RPMI8226 (cell line): ENCODE measurements at regions not wholly inside any gene's neighbourhood (a gene's known extent, or its start where the extent isn't known, plus 50 kb on each side); places are given as distances from the start of the nearest gene placed in this dataset.
A peak's percentile ranks its signal among the peaks of the same experiment; 100 is the strongest.
"Not testable (repeated sequence)": the region's sequence is repeated elsewhere in the genome, so short reads cannot be mapped to it uniquely, and the experiment has no call there.

Experiments used
- DNase-seq: peaks from one replicate; pipeline ENCODE4 v3.0.0-alpha.2; 2015

DNA sequence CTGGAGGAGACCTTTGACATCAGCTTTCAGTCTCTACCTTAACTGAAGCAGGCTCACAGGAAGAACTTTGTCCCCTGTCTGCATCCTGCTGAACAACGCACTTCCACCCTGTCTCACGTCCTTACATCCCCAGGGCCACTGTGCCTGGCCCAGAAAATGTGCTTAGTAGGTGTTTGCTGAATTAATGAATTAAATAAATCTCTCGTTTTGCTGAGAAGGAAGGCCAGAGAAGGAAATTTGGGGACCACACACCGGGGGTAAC is 54.3 kb upstream of the CREB3L1 start:
- no peak for DNase-seq

DNA sequence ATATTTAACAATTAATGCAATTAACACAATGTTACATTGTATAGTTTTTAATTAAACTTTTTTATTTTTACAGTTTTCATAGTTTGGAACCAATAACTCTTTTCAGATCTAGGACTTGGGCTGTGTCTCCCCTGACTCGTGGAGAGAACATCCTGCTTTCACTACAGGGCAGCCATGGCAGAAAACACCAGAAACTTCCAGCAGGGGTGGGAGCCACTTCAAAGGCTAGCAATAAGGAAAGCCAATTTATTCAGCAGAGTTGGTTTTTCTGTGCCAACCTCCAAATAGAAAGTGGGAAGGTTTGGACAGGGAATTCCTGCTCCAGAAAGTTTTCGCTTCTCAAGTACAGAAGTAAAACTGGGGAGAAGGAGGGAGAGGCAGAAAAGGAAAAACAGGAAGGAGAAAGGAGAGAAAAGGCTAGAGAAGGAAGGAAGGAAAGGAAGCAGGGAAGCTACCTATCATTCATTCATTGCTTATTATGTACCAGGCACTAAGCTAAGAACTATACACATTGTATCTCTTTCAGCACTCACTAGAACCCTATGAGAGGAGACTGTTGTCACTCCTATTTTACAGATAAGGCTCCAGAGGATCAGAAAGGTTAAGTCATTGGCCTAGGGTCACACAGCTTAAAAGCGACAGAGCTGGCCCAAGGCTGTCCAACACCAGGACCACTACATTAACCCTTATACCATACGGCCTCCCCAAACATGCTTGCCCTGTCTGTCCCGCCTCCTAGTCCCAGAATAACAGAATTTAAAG is 54.8 kb upstream of the CREB3L1 start:
- no peak for DNase-seq

DNA sequence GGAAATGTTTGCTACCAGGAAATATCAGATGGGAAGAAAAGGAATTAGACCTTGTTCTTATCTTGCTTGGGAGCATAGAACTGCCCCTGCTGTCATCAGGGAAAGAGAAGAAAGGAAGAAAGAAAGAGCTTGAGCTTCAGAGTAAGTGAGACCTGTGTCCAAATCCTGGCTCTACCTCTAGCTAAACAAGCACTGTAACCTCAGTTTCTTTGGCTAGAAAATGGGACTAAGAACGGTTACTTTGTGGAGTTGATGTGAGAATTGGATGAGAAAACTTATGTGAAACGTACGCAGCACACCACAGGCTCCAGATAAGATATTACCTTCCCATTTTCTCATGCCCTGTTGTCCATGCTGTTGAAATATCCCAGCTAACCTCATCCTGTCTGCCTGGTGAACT is 57.1 kb upstream of the CREB3L1 start:
- DNase-seq, result no peak

DNA sequence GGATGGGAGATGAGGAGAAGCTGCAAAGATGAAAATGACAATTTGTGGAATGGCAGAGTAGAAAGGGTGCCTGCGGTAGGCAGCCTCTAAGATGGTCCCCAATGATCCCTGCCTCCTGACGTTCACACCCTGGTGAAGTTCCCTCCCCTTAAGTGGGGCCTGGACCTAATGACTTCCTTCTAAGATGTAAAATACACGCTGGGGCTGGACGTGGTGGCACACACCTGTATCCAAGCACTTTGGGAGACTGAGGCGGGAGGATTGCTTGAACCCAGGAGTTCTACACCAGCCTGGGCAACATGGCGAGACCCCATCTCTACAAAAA is 60.7 kb upstream of the CREB3L1 start:
- DNase-seq, result no peak

DNA sequence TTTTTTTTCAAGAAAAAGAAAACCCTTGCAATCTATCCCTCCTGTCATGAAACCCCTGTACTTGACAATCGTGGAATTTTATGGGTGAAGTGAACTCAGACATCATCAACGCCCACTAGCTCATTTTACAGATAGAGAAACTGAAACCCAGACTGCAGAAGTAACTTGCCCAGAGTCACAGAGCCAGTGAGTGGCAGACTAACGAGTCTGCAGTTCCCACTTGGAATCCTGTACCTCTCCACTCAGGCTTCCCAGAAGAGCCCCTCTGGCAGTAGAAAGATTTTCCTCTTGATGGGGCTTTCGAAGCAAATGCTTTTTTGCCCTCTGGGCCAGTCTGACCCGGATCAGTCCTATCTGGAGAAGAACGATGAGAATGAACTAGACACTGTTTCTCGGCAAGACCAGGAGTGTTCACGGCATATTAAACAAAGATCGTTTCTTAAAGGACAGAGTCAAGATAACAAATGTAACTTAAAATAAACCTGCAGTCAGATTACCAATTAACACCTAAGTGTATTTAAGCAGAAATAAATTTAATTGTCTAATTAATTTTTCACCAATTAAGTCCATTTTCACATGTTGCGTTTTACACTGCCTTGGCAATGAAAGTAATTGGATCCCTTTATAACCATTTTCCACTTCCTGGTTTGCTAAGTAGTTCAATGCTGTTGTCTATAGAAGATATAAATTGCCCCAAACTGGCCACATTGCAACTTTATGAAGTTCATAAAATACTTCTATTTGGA is 61.3 kb upstream of the CREB3L1 start:
- DNase-seq, result no peak

DNA sequence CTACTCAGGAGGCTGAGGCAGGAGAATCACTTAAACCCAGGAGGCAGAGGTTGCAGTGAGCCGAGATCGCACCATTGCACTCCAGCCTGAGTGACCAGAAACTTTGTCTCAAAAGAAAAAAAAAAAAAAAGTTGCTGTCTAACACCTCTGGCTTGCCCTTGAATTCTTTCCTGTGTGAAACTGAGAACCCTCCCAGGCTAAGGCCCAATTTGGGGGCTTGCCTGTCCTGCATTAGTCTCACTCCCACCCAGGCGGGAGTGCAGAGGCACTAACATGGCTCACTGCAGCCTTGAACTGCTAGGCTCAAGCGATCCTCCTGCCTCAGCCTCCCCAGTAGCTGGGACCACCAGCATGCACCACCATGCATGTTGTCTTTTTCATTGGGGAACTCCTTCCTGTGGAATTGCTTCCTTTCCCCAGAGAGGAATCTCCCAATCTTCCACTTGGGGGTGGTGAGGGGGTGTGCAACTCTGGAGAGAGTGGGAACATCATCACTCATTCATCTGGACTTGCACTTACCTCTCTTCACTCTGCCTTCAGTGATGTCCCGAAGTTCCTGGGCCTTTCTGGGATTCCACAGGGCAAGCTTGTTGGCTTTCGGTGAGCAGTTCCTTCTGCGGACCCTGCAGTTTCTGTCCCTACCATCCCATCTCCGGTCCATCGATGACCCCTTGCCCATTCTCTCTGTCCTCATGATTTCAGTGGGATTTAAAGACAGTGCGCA is 62.1 kb upstream of the CREB3L1 start:
- DNase-seq, result no peak

DNA sequence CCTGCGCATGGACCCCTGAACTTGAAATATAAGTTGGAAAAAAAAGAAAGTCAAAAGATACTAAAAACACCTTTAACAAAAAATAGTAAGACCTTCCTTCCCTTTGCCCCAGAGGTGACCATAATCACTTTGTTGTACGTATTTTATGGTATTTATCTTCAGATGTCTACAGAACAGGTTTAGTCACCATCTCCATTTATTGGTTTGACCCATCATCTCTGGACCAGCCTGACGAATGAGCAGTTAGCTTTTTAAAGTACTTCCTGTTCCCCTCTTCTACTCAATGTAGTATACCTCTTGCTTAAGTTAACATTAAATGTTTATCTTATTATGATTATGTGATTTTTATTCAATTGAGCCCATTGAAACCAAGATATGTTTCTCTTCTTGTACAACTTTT is 64.7 kb upstream of the CREB3L1 start:
- DNase-seq, result no peak

DNA sequence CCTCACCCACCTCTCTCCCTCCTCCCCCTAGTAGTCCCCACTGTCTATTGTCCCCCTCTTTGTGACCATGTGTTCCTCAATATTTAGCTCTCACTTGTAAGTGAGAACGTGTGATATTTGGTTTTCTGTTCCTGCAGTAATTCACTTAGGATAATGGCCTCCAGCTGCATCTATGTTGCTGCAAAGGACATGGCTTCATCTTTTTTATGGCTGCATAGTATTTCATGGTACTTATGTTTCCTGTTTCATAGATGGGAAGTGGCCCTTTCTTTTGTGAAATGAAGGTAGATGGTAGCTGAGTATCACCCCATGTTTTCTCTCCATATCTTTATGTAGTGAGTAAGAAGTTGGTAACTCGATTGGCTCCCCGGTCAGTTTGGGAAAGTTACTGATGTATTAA is 66.6 kb upstream of the CREB3L1 start:
- no peak for DNase-seq

DNA sequence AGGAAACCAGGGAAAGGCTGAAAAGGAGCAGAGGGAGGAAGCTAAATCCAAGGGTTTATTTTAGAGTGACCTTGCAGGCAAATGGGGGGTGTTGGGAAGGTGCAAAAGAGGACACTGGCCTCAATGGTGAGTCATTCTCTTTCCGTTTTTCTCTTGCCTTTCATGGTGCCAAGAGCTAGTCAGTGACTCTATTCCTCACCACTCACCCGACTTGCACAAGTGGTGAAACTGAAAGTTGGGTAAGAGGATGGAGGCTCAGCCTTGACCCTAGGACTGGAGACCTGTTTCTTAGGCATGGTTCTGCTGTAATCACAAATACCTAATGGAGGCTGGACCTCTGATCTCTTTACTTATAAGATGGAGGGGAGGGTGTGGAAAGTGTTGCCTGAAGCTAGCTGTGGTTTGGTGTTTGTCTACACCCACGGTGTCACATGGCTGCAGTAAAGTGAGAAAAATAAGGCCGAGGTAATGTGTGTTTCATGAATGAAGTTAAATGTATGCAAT is 67.3 kb upstream of the CREB3L1 start:
- DNase-seq, result peak; percentile 42

DNA sequence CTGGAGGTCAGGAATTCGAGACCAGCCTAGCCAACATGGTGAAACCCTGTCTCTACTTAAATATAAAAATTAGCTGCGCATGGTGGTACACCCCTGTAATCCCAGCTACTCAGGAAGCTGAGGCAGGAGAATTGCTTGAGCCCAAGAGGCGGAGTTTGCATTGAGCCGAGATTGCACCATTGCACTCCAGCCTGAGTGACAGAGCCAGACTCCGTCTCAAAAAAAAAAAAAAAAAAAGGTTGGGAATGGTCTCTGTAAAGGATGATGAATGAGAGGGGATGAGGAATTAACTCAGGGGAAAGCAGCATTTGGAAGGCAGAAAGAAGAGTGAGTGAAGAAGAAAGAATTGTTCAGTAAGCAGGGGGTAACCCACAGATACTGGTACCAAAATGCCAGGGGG is 67.8 kb upstream of the CREB3L1 start:
- DNase-seq, result not testable (repeated sequence)

DNA sequence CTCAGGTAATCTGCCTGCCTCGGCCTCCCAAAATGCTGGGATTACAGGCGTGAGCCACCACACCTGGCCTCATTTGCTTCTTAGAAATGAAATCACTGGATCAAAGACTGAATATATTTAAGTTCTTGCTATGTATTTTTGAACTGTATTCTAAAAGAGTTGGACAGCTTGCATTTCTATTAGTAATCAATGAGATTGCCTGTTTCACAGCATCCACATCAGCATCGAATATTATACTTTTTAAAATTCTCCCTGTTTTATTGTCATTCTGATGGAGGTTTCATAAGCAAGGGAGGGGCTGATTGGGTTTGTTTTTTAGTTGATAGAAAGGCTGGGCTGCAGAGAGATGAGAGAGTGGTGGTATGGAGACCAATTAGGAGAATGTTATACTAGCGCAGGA is 68.7 kb upstream of the CREB3L1 start:
- DNase-seq, result no peak

DNA sequence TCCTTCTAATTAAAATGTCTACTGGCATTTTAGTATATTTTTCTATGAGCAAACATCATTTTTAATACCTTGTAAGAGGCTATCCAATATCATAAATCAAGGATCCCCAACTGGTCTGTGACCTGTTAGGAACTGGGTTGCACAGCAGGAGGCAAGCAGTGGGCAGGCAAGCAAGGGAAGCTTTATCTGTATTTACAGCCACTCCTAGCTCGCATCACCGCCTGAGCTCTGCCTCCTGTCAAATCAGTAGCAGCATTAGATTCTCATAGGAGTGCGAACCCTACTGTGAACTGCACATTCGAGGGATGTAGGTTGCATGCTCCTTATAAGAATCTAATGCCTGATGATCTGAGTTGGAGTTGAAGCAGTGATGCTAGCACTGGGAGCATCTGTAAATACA is 70.2 kb upstream of the CREB3L1 start:
- no peak for DNase-seq

DNA sequence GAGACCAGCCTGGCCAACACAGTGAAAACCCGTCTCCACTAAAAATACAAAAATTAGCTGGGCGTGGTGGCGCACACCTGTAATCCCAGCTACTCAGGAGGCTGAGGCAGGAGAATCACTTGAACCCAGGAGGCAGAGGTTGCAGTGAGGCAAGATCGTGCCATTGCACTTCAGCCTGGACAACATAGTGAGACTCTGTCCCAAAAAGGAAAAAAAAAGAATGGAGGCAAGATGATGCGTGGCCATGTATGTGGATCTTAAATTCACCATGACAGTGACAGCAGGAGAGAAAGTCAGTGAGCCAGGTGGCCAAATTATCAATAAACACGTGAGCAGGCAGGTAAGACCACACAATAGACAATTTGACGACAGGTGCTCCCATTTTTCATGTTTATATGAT is 73.0 kb upstream of the CREB3L1 start:
- not testable (repeated sequence) for DNase-seq

DNA sequence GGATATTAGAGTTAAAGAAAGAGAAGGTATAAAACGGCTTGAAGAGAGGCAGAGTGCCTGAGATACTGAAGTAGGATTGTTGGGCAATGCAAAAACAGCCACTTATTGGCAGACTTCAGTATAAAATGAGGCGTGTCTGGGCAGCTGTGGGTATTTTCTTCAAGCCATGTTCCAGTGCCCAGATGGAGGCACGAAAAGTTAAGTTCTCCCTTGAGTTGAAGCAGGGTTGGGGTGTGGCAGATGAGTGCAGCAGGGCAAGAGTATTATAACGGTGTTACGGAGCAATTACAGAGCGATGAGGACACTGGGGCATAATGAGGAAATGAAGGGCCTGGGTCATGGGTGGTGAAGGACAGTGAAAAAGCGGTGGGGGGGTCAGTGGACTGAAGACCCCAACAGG is 73.7 kb upstream of the CREB3L1 start:
- no peak for DNase-seq

DNA sequence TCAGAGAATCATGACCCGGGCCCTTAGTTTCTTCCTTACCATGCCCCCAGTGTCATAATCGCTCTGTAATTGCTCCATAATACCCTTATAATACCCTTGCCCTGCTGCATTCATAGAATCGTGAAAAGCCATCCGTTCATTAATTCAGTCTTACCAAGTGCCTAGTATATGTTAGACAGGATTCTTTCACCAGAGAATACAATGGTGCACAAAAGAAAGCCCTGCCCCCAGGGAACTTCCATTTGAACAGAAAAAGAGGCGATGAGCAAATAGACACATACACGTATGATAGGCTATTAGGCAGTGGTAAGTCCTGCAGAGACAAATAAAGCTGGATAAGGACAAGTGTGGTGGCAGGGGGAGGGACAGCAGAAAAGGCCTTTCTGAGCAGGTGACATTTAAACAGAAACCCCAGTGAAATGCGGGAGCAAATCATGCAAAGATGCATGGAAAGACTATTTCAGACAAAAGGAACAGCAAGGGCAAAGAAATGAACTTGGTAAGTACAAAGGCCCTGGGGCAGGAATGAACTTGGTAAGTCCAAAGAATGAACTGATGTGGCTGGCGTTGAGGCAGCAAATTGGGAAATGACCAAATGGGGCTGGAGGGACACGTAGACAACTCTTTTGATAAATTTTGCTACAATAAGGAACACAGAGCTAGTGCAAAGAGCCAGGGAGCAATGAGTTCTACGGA is 74.6 kb upstream of the CREB3L1 start:
- DNase-seq, result no peak

DNA sequence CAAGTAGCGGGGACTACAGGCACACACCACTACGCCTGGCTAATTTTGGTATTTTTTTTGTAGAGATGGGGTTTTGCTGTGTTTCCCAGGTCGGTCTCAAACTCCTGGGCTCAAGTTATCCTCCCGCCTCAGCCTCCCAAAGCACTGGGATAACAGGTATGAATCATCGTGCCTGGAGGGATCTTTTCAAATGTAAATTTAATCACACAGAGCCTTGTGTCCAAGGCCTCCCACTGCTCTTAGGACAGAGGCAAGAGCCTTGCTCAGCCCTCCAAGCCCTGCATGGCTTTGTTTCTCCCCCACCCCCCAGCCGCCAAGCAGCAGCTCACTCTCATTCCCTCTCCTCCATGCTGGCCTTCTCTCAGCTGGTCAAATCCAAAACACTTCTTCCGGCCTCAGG is 75.3 kb upstream of the CREB3L1 start:
- DNase-seq, result no peak

DNA sequence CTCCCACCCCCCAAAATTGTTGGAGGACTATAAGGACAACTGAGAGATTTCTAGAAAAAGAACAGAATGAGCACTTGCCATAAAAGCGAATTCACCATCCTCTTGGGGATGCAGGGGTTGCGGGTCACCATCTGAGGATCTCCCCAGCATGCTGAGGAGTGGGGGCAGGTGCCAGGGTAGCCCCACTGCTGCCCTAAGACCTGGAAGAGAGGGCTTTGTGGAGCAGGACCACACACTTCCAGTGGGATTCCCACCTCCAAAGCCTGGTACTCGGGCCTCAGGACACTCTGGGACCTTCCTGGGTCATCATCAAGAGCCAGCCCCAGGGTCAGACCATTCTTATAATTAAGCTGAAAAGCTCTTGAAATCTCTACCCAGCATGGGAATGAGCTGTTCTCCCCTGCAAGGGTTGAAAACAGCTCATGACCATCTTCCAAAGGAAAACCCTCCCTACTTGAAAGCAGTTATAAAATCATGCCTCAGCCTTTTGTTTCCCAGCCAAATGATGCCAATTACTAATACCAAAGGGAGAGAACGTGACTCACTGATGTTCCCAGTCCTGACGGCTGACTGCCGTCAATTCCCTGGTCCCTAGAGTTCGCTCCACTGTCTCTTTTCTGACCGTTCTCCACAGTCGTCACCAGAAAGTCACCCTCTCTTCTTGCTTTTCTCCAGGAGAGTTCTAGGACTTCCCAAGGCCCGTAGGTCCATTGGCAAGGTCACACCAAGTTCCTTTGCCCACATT is 76.8 kb upstream of the CREB3L1 start:
- DNase-seq, result no peak

DNA sequence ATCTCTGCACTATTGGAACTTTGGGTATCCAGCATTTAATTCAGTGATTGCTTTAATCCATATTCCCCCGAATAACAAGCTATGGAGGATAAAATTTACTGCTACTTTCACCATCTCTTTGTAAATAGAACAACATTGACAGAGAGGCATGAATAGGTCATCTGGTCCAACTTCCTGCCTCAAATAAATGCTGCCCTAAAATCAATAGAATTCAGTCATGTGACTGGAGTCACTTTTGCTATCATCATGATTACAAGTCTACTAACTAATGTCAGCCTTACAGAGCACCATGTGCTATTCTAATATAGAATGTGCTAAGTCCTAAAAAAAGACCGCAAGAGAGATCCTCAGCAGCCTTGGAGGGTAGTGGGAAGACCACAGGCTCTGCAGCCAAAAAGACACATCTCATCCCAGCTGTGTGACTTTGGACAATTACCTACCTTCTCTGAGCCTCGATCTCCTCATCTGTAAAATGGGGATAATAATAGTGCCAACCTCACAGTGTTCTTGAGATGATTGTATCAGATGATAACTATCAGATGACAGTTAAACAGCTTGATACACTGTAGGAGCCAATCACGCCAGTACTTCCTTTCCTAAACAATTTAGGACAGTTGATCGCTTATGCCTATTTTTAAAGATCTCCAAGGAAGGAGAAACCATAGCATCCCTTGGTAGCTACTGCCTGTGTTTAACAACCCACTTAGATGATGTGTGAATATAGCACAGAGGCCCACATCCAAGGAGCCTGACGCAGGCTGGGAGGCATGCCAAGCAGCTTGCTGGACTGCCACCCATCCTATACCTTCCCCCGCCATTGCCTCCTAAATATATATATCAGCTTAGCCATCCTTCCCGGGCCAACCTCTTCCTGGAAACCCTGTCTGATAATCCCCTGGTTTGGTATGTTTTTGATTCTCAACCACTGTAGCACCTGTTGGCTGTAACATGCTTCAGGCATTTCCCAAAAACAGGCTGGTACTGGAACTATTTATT is 77.3 kb upstream of the PHF21A start:
- DNase-seq, result no peak

DNA sequence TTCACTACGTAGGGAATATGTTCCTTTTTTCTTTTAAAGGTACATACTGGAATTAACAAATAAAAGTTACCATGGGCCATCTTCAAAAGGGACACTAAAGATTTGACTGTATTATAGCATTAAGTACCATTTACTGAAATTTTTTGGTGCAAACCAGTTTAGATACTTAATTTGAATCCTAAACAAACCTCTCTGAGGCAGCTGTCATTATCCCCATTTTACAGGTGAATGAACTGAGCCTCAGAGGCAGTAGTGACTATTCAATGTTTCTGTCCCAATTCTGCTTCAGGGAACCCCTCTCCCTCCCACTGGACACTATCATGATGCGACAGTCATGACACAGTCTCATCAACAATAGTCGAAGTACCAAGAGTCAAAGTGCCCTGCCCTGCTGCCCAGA is 76.2 kb upstream of the PHF21A start:
- no peak for DNase-seq

DNA sequence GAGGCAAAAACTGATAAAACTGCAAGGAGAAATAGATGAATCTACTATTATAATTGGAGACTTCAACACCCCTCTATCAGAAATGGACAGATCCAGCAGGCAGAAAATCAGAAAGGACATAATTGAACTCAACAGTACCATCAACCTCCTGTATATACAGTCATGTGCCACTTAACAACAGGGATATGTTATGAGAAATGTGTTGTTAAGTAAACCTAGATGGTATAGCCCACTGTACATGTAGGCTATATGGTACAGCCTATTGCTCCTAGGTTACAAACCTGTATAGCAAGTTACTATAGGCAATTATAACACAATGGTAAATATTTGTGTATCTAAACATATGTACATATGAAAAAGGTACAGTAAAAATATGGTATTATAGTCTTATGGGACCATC is 66.8 kb upstream of the PHF21A start:
- no peak for DNase-seq

DNA sequence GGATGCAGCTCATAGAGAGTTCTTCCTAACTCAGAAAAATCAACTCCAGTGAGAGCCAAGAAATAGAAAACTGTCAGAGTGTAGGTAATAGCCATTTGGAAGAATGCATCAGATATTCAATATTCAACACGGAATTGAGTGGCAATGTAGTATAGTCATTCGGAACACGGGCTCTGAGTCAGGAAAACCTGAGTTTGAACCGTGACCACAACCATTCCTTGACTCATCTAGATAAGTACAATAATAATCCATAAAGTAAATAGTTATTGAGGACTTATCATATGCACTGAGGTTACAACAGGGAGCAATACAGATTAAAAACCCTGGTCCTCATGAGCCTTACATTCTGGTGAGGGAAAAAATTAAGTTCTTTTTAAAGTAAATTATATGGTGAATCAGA is 62.6 kb upstream of the PHF21A start:
- no peak for DNase-seq
